Activated gamma-delta T cell (primary cell): ENCODE measurements at regions not wholly inside any gene's neighbourhood (a gene's known extent, or its start where the extent isn't known, plus 50 kb on each side); places are given as distances from the start of the nearest gene placed in this dataset.
A peak's percentile ranks its signal among the peaks of the same experiment; 100 is the strongest.

Experiments
- DNase-seq: peaks from one replicate; lab custom pipeline; 2025; lab: John Stamatoyannopoulos, UW

DNA sequence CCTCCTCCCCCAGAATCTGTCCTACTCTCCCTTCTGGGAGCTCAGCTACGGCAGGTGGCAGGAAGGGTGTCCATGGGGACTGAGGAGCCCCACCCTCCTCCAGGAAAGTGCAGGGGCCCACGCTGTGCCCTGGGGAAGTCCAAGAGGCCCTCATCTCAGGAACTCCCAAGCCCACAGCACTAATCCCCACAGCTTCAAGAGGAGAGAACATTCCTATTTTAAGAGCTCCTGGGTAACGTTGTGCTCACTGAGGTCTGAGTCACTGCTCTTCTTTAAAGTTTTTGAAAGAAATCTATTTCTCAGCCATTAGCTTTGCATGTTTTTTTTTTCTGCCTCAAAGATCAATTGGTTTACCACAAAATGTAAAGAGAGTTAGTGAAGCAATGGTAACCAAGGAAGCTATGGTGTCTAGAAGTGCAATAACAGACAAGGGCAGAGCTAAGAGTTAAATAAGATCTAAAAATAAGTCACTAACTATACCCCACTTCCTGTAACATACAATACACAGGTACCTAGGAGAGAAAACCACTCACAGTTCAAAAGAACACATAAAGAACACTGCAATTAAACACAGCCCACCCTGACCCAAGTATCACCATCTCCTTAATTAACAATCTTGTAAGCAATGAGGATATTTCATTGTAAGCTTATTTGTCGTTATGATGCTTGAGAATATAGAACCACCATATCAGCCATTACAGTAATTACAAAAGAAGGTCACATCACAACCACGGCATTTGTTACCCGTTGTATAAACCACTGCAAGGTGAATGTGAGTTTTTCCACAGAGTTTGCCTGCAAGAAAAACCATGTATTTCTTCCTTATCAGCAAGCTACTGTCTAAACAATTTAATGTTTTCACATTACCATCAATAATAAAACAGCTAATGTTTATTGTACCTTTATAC lies 382.3 kb upstream of the SLC30A5 start:
- peak; percentile 3 for DNase-seq

GRCh38 chr5:68714810-68715209 lies 379.0 kb upstream of the SLC30A5 start:
- no peak for DNase-seq

DNA sequence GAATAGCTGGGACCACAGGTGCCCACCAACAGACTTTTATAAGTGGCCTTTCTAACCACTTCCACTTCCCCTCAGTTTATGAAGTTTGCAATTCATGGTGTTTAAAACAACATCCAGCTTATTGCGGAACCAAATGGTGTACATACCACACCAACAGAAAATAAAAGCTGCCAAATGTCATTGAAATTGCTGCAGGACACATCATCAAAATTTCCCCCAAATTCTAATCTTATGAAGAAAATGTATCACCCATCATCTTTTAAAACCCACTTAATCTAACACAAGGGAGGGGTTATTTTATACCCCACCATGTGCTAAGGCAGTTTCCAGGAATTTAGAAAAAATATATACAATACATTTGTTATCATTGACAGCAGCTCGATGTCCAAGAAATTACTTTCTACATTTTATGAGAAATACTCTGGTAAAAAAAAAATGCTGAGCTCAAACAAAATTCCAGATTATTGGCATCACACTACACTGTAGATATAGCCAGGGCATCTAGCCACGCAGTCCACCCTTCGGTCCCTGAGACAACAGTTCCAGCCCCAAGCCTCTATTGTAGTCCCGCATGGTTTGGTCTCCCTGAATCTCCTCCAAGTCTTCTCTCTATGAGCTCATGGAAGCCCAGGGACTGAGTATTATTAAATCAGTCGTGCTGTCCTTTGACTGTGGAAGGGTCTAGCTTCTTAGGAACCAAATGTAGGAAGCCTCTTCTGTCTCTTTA lies 372.8 kb upstream of the SLC30A5 start:
- no peak for DNase-seq

- DNase-seq = no peak
Observed at GRCh38 chr5:68722357-68722756, 371.5 kb upstream of the SLC30A5 start.

GRCh38 chr5:68725905-68726683 lies 367.7 kb upstream of the SLC30A5 start:
- no peak for DNase-seq

DNA sequence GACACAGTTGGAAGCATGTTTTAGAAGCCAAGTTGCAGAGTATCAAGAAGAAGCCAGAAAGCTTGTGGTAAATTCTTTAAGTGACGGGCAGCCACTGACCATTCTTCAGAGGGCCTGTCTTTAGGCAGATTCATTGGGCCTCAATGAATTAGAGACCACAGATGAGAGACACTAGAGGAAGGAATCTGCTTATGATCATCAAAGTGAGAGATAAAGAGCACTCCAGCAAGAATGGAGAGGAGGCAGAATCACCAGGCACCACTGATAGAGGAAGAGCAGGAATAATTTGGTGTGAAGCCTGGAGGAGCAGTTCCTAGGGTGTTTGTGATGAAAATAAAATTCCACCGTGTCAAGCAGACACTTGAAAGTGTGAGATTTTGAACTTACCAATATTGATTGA lies 365.9 kb upstream of the SLC30A5 start:
- no peak for DNase-seq

DNA sequence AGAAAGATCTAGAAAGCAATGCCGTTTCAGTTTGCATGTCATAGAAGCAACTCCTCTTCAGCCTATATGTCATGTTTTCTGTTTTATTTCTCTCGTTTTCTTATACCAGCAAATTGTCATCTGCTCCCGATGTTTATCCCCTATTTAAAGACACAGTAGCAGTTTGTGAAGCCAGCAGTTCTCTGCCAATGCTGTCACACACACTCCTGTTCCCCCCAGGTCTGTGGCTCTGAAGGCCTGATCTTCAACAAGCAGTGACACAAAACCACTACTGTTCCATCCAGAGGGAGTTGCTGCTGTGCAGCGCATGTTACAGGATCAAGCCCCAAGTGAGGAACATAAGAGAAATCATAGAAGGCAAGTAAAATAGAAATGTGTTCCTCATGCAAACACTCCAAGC lies 364.1 kb upstream of the SLC30A5 start:
- no peak for DNase-seq

DNA sequence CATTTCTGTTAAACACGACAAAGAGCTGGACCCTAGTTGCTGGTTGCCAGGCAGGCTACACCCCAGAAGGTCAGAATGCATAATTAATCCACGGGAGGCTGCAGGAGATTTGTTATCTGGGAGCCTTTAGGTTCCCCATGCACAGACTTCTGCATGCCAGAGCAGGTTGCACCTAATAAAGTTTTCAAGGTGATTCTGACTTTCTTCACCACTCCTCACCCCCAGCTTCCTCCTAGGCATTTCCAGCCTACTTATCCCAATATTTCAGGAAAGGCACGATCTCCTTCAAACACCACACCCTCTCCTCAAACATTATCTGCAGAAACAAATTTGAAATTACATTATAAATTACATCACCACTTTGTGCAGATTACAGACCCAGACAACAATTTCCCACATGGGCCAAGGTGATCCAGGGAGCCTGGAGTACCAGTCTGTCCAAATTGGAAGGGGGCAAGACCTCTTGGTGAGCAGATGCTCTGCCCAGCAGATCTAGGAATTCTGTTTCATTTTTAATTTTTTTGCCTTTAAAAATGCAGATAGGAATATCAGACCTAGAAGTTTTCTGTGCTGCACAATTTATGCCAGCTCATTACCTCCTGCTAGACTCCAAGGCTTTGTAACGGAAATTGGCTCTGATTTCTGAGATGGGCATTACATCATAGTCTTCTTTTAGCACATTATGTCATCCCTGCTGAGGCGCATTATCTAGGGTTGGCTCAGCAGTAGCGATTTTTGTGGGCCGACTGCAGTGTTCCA lies 363.4 kb upstream of the SLC30A5 start:
- DNase-seq = no peak

- no peak for DNase-seq
Observed at GRCh38 chr5:68730979-68731654, 362.7 kb upstream of the SLC30A5 start.

DNA sequence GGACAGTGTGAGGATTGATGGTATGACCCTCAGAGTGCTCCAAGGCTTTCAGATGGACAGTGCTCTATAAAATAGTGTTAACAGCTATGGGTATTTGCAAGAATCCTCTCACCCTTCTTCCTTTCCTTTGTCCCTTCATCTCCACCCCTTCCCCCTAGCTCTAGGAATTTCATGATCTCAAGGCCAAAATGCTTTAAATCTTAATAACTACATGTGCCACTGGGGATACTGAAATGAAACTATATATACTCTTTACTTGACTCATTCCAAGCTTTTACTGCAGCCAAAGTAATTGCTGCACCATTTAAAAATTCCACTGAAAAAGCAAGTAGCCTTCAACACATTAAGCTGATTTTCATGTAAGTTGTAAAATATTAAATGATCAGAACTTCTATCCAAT lies 361.6 kb upstream of the SLC30A5 start:
- no peak for DNase-seq

DNA sequence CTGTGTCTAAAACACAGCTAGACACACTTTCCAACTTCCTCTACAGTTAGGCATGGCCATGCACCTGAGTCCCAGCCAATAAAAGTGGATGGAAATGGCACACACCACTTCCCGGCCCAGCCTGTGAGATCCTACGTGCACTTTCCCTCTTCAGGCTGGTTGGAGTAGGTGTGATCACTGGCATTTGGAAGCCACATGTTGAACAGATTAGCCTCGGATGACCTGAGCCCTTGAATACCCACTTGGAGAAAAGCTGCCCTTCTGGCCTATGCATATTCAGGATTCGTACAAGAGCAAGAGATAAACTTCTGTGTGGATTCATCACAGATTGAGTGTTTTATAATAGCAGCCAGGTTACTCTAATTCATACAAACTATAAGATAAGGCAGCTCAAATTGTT lies 359.0 kb upstream of the SLC30A5 start:
- DNase-seq = no peak

DNA sequence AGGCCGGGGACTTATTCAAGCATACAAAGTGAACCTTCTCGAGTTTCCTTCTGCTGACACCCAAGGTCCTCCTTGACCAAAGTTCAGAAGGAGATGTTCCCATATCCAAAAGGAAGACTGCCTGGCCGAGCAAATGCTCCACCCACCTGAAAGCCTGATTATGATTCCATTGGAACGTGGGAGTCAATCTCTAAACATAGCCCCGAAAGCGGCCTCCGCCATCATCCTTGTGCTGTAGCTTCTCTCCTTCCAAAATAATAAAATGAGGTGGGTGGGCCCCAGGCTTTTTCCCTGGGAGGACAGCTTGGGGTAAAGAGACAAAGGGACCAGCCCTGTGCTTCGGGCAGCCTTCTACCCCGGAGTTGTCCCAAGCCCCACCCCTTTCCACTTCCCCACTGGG lies 355.6 kb upstream of the SLC30A5 start:
- DNase-seq = no peak

DNA sequence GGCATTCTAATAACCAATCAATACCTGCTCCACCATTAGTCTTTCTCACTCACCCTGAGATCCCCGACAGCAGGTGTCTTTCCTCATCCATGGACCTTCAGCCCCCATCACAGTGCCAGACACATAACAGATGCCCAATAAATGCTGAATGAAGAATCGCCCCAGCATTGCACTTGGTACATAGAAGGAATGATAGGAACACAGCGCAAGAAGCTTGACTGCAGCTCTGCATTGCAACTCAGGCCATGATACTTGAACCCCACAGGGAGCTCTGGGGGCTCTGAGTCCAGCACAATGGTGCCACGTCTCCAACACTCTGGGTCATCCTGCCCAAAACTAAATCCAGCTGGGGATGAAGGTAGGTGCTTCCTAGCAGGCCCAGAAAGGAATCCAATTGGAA lies 355.0 kb upstream of the SLC30A5 start:
- DNase-seq = no peak

DNA sequence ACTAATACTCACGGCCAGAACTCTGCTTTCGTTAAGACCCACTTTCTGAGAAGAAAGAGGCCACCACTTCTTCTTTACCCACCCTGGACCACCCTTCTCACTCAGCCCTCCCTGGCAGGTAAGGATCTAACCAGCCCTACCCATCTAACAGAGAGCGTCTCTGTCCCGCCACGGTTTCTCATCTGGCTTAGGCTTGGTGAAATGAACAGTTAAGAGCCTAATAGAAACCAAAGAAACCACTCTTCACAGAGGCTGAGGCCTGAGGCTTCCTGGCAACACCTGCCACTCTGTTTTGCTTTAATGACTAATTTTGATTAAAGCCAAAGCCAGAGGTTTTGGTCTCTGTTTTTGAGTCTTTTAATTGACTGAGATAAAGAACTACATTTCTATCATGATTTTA lies 354.1 kb upstream of the SLC30A5 start:
- no peak for DNase-seq

DNA sequence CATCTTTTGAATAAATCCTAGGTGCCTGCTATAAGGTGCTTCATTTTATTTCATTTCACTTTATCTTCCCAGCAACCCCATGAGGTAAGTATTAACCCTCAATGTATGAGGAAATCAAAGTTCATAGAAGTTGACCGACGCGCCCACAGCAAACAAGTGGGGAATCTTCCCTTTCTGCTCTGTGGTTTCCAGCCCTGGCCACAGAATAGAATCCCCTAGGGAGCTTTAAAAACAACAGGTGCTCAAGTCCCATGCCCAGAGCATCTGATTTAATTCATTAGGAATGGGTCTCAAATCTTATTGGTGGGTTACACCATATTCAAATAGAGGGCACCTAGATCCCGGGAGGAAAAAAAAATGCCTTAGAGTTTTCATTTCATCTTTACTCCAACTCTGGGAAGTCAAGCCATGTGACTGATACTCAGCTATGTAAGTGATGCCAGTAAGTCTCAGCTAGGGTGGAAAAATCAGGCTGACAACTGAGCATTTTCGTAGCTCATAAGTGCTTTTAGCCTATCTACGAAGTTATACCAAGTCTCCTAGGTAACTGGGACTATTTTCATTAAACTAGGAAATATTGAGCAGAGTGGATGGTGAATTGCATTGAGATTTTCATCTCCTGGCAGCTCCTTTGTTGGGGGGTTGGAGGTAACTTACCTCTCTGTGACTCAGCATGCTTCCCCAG lies 353.4 kb upstream of the SLC30A5 start:
- DNase-seq = no peak

GRCh38 chr5:68744206-68744605 lies 349.6 kb upstream of the SLC30A5 start:
- DNase-seq = no peak

DNA sequence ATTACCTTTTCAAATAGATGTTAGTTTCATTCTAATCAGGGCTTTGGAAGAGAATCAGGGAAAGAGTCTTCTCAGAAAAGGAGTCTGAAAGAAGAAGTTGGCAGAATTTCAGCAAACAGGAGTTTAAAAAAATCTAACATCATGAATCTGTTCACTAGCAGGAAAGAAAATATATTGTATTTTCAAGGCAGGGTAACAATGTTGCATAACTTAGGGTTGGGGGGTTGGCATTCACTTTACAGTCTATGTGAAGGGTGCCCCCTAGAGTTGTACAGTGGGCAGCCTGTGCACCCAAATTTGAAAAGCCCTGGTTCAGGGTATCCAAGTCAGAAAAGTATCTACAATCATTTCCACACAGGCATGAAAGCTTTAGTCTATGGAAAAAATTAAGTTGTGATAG lies 348.4 kb upstream of the SLC30A5 start:
- DNase-seq = no peak

DNA sequence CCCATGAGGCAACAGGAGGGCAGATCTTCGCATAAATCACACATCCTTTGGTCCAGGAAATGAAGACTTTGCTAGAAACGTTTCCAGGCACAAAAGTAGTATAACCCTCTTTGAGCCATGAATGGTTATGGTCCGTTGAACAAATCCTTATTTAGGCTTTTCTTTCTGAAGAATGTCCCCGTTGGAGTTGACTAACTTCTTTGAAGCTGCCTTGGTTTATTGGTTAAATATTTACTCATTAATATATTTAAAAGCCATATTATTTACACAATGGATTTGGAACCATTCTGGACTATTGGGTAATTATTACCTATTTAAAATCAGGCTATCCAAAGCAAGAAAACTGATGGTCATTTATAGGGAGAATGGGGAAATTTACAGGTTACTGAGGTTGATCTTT lies 347.6 kb upstream of the SLC30A5 start:
- no peak for DNase-seq

- DNase-seq = no peak
Observed at GRCh38 chr5:68746643-68747420, 347.0 kb upstream of the SLC30A5 start.

DNA sequence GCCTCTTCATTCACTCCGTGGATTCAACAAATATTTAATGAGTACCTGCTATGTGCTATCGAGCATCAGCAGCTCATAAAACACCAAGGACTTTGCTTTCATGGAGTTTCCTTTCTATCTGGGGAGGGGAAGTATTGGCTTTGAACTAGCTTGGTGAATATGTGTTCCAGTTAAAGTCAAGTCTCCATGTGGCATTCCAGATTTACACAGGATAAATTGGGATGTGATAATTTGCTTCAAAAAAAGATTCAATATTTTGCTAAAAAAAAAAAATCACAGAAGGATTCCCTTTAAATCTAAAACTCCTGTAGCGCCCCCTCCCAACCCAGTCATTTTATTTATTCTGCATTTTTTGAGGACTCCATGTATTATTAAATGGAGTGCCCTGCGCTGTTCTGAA lies 346.3 kb upstream of the SLC30A5 start:
- no peak for DNase-seq
